ENCODE measurements at regions not wholly inside any gene's neighbourhood (a gene's known extent, or its start where the extent isn't known, plus 50 kb on each side); places are given as distances from the start of the nearest gene placed in this dataset.
"Not testable (repeated sequence)": the region's sequence is repeated elsewhere in the genome, so short reads cannot be mapped to it uniquely, and the experiment has no call there.

DNA sequence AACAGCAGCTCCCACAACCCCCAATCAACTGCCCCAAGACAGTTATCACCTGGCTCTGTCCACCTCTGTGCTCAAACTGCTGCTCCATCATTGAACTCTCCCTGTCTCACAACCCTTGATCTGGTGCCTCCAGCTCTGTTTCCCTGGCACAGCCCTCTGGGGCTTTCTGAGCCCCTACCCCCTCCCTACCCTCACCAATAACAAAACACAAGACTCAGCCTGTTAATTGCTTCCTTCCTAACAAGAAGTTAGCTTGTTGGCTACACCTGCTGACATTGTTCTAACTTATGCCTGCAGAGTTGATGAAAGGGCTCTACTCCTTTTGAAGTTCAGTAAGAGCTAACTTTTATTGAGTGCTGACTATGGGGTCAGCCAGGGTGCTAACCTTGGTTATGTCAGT, 99.4 kb upstream of the FNDC3A start:
- TF ChIP-seq EP300 (IDR thresholded peaks at IDR 0.05): no peak
- no peak for TF ChIP-seq POLR2A (IDR thresholded peaks at IDR 0.05)
- TF ChIP-seq, protein P1, sequence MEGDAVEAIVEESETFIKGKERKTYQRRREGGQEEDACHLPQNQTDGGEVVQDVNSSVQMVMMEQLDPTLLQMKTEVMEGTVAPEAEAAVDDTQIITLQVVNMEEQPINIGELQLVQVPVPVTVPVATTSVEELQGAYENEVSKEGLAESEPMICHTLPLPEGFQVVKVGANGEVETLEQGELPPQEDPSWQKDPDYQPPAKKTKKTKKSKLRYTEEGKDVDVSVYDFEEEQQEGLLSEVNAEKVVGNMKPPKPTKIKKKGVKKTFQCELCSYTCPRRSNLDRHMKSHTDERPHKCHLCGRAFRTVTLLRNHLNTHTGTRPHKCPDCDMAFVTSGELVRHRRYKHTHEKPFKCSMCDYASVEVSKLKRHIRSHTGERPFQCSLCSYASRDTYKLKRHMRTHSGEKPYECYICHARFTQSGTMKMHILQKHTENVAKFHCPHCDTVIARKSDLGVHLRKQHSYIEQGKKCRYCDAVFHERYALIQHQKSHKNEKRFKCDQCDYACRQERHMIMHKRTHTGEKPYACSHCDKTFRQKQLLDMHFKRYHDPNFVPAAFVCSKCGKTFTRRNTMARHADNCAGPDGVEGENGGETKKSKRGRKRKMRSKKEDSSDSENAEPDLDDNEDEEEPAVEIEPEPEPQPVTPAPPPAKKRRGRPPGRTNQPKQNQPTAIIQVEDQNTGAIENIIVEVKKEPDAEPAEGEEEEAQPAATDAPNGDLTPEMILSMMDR (IDR thresholded peaks at IDR 0.05): no peak
- TF ChIP-seq POLR2AphosphoS5 (IDR thresholded peaks at IDR 0.05): no peak
- no peaks in the 10 kb centered on the region for H3K36me3 ChIP-seq
- H3K4me3 ChIP-seq: no peak overlapping the region
- intact Hi-C loops (cut with DNase I; ENCODE audit: low total_unique reads): no loop called here
- peaks cover 0 to 9% (median 0%) of the 10 kb centered on the region in 3 donors for H3K27me3 ChIP-seq
- no peak overlapping the region for H3K27ac ChIP-seq
- no peak for DNase-seq
- H3K4me1 ChIP-seq: no peaks in the 10 kb centered on the region
- H3K9me3 ChIP-seq: no peaks in the 10 kb centered on the region

DNA sequence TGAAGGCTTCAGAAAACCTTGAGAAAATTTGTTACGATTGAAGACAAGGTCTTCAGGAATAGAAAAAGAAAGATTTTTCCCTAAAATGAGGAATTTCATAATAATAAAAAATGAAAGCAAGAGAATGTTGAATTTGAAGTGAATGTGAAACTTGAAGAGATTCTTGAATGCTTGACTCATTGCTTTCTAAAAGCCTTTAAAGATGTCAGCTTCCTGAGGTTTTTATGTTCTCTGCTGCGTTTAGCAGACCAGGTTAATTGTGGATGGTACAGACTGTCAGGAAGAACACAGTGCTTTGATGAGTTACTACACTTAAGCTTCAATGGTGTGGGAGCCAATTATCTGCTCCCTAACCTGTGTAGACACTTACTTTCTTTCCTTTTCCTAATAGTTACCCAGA, 96.3 kb upstream of the FNDC3A start:
- intact Hi-C loops (cut with DNase I; ENCODE audit: low total_unique reads): no loop called here
- DNase-seq: no peak
- TF ChIP-seq, protein P1 (IDR thresholded peaks at IDR 0.05): no peak
- TF ChIP-seq EP300 (IDR thresholded peaks at IDR 0.05) (no peak), POLR2A (IDR thresholded peaks at IDR 0.05) (no peak), POLR2AphosphoS5 (IDR thresholded peaks at IDR 0.05) (no peak)
- Histone ChIP-seq H3K4me1 (peaks cover 0 to 4% (median 0%) of the 10 kb centered on the region in 4 donors), H3K9me3 (no peaks in the 10 kb centered on the region), H3K27me3 (peaks cover 0 to 9% (median 0%) of the 10 kb centered on the region in 3 donors), H3K27ac (no peak overlapping the region), H3K36me3 (no peaks in the 10 kb centered on the region), H3K4me3 (no peak overlapping the region)
- 68 to 78% (median 75%) methylated on average over 2 of the region's 2 CpGs for WGBS, 5 donors

DNA sequence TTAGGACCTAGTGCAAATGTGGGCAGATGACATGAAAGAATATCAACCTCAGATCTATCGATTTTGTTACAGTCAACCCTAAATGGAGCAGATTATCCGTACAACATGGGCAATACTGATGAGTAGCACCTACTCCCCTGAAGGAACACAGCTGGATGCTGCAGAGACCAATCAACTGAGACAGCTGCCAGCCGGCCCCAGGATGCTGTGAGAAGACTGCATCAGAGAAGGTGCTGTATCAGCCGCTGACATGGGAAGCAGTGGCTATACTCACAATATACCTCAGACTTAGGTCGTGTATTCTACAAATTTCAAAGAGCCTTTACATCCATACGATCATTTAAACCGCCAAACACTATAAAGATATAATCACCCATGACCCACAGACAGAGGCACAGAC, 95.9 kb upstream of the FNDC3A start:
- H3K4me3 ChIP-seq: no peak overlapping the region
- no peak overlapping the region for H3K27ac ChIP-seq
- TF ChIP-seq POLR2A (IDR thresholded peaks at IDR 0.05): no peak
- TF ChIP-seq POLR2AphosphoS5 (IDR thresholded peaks at IDR 0.05): no peak
- TF ChIP-seq EP300 (IDR thresholded peaks at IDR 0.05): no peak
- TF ChIP-seq, protein P1 (IDR thresholded peaks at IDR 0.05): no peak
- peaks cover 0 to 4% (median 0%) of the 10 kb centered on the region in 4 donors for H3K4me1 ChIP-seq
- H3K36me3 ChIP-seq: no peaks in the 10 kb centered on the region
- H3K9me3 ChIP-seq: no peaks in the 10 kb centered on the region
- WGBS, 5 donors: 79 to 90% (median 88%) methylated on average over 7 of the region's 7 CpGs
- intact Hi-C loops (cut with DNase I; ENCODE audit: low total_unique reads): no loop called here
- peaks cover 0 to 9% (median 0%) of the 10 kb centered on the region in 3 donors for H3K27me3 ChIP-seq
- DNase-seq: no peak

DNA sequence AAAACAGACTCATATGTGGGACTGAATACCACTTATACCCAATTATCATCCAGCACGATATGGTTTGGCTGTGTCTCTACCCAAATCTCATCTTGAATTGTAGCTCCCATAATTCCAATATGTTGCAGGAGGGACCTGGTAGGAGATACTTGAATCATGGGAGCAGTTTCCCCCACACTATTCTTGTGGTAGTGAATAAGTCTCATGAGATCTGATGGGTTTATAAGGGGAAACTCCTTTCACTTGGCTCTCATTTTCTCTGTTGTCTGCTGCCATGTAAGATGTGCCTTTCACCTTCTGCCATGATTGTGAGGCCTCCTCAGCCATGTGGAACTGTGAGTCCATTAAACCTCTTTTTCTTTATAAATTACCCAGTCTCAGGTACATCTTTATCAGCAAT, 91.9 kb upstream of the FNDC3A start:
- H3K27ac ChIP-seq; DNase-seq; intact Hi-C loops (cut with DNase I; ENCODE audit: low total_unique reads); H3K9me3 ChIP-seq; H3K36me3 ChIP-seq; H3K4me3 ChIP-seq; H3K4me1 ChIP-seq; H3K27me3 ChIP-seq: not testable (repeated sequence)
- 79 to 97% (median 90%) methylated on average over 1 of the region's 1 CpG for WGBS, 5 donors

DNA sequence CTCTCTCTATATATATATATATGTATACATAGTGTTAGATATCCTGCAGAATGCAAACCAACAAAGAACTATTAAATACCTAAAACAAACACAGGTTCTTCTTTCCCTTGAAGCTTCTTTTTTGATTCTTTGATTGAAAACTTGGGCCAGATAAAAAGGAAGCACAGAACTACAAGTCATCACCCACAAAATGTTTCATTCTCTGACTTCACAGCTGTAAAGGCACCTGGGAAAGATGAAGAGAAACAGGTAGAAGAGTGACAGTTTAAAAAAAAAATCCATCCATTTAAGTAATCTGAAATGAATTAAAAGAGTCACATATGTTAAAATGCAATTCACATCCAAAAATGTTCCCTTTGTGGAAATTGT, 90.7 kb upstream of the FNDC3A start:
- Histone ChIP-seq H3K27ac (no peak overlapping the region), H3K36me3 (no peaks in the 10 kb centered on the region), H3K4me1 (peaks cover 0 to 4% (median 0%) of the 10 kb centered on the region in 4 donors), H3K4me3 (no peak overlapping the region), H3K9me3 (no peaks in the 10 kb centered on the region), H3K27me3 (no peaks in the 10 kb centered on the region)
- intact Hi-C loops (cut with DNase I; ENCODE audit: low total_unique reads): no loop called here
- no peak for DNase-seq
- TF ChIP-seq, protein P1 (IDR thresholded peaks at IDR 0.05): no peak
